ENCODE measurements at regions not wholly inside any gene's neighbourhood (a gene's known extent, or its start where the extent isn't known, plus 50 kb on each side); places are given as distances from the start of the nearest gene placed in this dataset.
"Not testable (repeated sequence)": the region's sequence is repeated elsewhere in the genome, so short reads cannot be mapped to it uniquely, and the experiment has no call there.

DNA sequence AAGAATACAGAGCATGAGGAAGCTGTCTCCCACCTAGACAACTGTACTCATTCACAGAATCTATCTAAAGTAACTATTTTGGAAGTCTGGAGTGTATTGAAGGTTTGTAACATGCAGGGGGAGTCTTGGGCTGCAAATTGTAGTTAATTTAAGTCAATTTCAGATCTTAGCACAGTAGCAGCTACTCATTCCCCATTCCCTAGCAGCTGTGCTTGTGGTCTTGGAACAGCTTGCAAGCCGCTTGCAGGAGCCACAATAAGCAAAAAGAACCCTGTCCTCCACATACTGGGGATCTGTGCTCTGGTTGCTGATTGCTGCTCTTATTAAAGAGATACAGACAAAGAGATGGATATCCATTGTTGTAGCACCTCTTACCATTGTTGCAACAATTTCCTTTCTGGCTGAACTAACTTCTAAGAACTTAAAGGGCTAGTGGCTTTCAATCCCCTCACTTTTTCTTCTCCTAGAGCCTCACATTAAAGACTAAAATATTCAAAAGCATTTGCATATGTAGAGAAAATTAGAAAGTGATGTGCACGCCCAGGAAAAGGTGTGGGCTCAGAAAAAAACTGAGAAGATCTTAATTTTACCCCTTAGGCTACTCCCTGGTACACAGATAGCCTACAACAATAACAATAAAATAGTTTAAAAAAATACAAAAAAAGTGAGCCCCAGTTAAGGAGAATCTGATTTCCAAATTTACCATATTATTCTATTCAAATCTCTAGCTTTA lies 1775.1 kb upstream of the PIK3C3 start:
- DNase-seq (ENCODE audit: low read depth in 2 of 2): no peak

DNA sequence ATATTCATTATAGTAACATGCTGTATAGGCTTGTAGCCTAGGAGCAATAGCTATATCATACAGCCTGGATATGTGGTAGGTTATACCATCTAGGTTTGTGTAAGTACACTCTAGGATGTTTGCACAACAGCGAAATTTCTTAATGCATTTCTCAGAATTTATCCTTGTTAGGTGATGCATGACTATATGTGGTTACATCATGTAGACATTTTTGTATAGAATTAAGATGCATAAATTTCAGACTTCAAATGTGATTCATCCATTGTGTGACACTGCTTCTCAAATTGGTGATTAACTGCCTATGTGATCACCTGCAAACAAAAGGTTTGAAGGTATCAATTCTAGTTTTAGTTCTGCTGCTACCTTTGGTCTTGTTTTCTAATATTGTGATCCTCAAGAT lies 1787.0 kb upstream of the PIK3C3 start:
- no peak for DNase-seq (ENCODE audit: low read depth in 2 of 2)

DNA sequence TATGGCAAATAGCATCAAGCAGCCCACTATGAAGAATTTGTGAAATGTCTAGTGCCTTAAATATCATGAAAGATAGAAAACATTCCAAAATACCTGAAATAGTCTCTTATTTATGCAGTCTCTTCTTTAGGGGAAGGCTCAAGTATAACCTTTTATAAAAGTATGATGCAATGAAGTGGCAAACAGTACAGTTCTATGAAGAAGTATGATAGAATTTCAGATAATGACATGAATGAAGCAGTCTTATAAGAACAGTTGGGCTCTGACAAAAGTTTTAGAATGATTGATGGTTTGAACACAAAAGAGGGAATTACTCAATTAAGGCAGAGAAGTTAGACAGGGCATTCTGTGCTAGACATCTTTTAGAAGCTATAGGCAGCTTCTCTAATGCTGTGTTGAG lies 1791.8 kb upstream of the PIK3C3 start:
- DNase-seq (ENCODE audit: low read depth in 2 of 2): no peak

DNA sequence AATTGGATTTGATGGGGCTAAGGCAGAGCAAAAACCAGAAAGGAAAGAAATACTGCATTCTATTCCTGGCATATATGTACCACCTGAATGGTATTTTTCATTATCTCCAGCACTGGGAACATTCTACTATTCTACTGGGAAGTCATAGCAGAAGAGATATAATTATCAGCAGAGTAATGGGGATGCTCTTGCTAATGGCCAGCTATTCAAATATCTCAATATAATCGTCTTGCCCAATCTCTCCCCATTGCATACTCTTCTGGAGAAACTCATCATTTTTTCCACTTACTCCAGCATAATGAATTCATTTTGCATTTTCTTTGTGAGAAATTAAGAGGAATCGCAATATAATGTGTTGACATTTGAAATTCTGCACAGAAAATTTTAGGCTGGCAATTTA lies 1794.7 kb upstream of the PIK3C3 start:
- DNase-seq (ENCODE audit: low read depth in 2 of 2): no peak

DNA sequence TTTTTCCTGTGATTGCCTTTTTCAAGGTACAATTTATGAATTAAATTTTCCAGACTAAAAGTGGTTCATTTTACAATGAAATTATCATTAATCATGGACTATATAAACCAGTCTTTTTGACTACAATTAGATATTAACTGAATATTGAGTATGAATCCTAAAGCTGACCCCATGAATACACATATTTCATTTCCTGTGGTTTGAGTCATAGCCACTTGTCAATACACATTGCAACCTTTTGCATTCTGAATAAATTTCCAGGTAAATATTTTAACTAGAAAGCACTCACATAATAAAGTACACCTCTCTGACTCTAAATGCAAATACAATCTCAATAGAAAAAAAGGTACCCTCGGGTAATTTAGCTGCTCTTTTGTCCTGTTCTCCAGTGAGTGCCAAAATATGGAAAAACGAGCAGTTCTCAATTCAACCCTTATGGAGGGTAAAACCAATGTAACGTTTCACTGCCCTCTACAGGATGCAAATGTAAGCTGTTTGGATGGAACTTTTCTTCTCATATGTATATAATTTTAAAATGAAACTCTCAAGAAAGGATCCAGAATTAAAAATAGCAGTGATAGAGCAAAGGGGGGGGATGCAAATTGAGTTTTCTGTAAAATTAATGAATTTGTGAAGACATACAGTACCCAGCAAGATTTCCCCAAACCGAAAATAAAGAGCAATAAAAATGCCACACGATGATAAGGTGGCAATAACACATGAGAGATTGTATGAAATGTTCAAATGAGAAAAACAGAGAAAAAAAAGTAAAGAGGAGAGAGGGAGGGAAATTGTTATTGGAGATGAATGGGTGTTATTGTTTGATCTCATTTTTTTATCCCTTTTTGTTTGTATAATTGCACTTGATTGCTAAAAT lies 1795.7 kb upstream of the PIK3C3 start:
- no peak for DNase-seq (ENCODE audit: low read depth in 2 of 2)

DNA sequence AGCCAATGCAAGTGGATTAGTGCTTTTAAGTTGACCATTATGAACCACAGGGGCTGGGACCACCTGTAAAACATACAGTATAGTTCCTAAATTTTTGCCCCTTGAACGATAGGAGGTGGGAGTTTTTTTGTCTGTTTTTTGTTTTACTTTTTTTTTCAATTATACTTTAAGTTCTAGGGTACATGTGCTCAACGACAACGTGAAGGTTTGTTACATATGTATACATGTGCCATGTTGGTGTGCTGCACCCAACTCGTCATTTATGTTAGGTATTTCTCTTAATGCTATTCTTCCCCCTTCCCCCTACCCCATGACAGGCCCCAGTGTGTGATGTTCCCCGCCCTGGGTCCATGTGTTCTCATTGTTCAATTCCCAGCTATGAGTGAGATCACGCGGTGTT lies 1797.9 kb upstream of the PIK3C3 start:
- DNase-seq (ENCODE audit: low read depth in 2 of 2): no peak

DNA sequence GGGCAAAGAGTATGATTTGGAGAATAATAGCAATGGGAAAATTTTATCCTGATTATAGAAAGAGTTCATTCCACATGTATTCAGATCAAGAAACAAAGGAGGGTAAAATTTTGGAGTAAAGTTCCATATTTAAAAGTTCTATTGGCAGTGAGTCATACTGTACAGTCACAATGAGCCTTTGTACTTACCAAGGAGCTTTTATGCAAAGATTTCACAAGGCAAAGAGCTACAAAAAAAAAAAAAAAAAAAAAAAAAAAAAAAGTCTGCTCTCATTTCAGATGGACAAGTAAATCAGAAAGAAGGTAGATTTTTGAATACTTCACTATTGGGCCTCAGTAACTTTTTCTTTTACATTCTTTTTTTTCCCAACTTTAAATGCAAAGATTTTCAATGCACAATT lies 1802.2 kb upstream of the PIK3C3 start:
- no peak for DNase-seq (ENCODE audit: low read depth in 2 of 2)

DNA sequence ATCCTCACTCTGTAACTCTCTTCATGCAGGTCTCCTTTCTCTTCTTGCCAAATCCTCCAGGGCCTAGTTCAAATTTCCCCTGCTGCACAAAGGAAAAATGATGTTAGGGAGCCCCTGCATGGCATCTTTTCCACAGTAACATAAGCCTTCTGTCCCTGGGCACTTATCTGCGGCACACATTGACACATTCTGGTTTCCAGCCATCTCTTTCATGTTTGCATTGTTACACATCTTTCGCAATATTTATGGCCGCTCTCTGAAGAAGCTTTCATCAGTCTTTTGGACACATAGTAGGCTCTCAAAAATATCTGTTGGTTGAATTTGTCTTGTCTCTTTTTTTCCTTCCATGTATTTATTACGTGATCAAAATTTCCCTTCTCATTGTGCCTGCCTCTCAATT lies 1806.1 kb upstream of the PIK3C3 start:
- DNase-seq (ENCODE audit: low read depth in 2 of 2): no peak

DNA sequence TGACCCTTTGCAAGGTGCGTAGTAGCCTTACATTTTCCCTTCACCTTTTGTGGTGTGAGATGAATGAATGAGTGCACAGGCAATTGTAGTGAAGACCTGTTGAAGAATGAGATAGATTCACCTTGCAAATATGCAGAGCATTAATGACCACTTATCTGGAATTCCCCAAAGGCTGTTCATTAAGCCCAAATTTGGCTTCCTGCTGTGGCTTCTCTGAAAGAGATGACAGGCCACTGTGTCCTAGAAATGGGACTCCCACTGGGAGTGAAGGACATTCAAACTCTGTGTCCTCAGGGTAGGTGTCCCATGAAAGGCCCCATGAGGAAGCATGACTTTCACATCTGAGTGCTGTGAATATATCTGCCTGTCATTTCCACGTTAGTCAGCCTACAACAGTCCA lies 1821.8 kb upstream of the PIK3C3 start:
- no peak for DNase-seq (ENCODE audit: low read depth in 2 of 2)

DNA sequence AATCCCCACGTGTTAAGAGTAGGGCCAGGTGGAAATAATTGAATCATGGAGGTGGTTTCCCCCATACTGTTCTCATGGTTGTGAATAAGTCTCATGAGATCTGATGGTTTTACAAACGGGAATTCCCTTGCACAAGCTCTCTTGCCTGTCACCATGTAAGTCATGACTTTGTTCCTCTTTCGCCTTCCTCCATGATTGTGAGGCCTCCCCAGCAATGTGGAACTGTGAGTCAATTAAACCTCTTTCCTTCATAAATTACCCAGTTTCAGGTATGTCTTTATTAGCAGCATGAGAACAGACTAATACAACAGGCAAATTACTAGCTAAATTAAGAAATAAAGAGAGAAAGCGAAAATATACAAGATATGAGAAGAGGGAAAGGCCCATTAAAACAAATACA lies 1822.6 kb upstream of the PIK3C3 start:
- not testable (repeated sequence) for DNase-seq (ENCODE audit: low read depth in 2 of 2)

DNA sequence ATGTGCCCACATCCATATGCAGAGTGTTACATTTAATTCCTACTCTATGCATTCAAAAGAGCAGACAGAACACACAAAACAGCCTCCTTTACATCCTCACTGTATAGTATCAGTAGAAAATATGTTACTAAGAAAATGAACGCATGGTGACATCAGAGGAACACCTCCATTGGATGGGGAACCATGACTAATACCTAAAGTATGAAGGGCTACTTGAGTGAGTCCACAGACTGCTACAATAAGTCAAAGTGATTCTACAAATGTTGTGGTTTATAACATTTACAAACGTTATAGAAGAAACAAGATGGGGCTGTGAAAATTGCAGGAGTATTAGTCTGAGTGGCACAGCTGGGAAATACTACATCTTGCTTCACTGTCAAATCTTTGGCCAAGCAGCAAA lies 1830.9 kb upstream of the PIK3C3 start:
- no peak for DNase-seq (ENCODE audit: low read depth in 2 of 2)

DNA sequence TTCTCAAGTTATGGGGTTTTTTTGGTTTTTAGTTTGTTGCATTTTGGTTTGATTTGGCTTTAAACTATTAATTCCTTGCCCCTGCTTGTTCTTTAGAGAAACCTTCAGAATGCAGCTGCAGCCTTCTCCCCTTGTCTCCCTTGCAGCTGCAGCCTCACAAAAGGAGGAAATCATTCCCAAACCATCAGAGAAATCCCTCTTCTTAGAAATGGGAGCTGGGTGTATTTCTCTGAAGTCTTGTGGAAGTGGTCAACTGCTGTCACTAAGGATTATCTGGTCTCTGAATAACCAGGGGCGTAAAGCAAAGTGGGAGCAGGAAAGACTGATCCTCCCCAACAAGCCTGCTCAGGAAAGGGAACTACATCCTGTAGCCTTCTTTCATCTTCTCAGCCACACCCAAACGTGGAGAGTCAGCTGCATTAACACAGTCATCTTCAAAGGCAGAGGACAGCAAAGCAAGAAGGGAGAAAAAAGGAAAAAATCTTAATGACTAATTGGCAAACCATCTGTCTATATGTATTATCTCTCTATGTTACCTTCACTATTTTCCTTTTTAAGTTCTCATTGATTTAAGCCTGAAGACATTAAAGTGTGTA lies 1834.1 kb upstream of the PIK3C3 start:
- no peak for DNase-seq (ENCODE audit: low read depth in 2 of 2)

DNA sequence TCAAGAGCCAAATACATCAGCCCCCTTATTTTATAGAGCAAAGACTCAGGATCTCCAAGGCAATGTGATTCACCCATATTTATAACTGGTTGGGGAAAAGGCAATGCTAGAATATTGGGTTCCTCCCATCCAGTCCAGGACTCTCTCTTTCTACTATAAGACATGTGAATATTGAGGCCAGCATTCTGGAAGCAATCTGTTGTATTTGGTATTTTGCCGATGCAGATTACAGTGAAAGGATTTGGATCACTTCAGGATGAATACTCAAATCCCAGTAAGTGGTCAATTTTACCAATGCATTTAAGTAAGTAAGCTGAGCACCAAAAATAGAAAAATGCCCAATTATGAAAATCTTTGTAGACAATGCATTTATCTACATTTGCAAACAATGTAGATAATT lies 1834.7 kb upstream of the PIK3C3 start:
- DNase-seq (ENCODE audit: low read depth in 2 of 2): no peak

DNA sequence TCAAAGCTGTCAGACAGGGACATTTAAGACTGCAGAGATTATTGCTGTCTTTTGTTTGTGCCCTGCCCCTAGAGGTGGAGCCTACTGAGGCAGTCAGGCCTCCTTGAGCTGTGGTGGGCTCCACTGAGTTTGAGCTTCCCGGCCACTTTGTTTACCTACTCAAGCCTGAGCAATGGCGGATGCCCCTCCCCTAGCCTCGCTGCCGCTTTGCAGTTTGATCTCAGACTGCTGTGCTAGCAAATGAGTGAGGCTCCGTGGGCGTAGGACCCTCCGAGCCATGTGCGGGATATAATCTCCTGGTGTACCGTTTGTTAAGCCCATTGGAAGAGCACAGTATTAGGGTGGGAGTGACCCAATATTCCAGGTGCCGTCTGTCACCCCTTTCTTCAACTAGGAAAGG lies 1835.5 kb upstream of the PIK3C3 start:
- not testable (repeated sequence) for DNase-seq (ENCODE audit: low read depth in 2 of 2)

DNA sequence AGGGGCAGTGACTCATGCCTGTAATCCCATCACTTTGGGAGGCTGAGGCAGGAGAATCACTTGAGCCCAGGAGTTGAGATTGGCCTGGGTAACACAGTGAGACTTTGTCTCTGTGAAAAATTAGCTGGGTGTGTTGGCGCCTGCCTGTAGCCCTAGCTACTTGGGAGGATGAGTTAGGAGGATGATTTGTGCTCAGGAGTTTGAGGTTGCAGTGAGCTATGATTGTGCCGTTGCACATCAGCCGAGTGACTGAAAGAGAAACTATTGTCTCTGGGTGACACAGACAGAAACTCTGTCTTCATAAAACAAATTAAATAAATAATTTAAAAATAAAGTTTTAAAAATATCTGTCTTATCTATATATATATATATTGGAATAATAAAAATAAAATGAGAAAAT lies 1844.6 kb upstream of the PIK3C3 start:
- DNase-seq (ENCODE audit: low read depth in 2 of 2): no peak

DNA sequence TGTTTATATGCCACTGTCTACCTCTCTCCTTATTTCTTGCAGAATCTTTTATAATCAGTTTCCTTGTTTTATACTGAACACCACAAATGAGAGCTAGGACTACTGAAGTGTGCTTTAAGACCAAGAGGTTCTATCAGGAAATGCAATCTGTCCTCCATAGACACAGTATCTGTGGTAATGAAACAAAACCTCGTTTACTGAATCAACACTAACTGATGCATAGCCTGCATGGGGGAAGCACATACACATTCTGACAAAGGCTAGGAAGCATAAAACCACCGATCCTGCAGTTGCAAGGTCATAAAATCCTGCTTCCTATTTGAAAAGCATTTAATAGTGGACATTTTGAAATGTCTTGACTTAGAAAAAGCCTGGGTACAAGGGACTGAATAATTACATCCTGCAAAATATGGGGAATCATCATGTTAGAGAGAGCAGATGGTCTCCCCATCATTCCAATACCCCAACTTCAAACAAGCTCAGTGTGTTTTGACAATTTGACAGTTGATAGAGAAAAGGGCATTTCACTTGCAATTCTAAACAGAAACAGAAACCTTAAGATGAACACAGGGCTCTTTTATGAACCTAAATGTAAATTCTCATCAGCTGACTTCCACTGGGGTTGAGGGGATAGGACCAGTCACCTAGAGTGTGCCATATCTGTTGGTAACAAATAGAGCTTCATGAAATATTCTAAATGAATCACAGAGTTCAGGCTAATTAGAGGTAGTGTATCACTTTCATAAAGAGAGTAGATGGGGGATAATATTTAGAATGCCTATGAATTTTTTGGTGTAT lies 1845.6 kb upstream of the PIK3C3 start:
- no peak for DNase-seq (ENCODE audit: low read depth in 2 of 2)

DNA sequence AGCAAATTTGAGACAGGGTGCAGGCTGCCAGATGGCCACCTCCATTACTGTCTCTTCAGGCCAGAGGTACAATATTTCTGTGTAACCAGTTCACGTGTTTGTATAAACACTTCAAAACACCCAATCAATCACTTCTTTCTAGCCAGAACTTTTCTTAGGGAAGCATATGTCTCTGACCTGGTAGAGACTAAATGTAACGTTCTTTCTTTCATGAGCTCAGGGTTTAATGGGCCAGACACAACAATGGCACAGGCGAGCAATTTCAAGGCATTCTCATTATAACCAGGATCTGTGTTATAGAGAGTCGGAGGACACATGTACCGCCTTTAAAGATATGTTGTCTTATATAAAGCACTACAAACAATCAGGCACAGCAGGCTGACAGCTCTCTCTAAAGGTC lies 1846.4 kb upstream of the PIK3C3 start:
- DNase-seq (ENCODE audit: low read depth in 2 of 2): no peak

DNA sequence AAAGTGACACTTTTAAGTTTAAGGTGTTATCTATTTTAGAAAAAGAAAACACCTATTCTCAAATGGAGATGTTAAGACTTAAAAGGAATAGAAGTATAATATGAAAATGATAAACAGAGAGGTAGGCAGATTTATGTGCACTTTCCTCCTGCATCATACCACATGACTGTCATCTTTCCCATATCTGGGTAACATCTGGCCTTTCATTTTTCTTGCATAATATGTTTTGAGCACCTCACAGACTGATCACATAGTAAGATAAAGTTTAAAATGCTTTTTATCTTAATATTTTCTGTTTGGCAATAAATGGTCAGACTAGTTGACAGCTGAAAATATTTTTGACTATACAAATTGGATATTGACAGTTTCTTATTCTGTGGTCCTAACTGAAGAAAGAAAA lies 1852.1 kb upstream of the PIK3C3 start:
- DNase-seq (ENCODE audit: low read depth in 2 of 2): no peak

DNA sequence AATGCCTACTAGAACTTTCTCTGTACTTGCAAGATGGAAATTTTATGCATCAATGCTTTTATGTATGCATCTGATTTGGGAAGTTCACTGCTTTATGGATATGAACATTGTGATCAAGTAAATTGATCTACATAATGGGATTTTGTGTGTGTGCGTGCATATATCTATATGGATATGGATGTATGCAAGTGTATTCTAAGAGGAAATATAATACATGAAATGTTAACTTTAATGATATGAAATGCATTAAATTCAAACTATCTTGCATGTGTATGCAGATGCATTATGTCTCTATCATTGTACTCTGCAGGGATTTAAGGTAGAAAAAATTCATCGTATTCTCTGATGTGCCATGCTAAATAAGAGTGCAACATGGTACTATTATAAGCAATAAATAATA lies 1855.4 kb upstream of the PIK3C3 start:
- no peak for DNase-seq (ENCODE audit: low read depth in 2 of 2)

DNA sequence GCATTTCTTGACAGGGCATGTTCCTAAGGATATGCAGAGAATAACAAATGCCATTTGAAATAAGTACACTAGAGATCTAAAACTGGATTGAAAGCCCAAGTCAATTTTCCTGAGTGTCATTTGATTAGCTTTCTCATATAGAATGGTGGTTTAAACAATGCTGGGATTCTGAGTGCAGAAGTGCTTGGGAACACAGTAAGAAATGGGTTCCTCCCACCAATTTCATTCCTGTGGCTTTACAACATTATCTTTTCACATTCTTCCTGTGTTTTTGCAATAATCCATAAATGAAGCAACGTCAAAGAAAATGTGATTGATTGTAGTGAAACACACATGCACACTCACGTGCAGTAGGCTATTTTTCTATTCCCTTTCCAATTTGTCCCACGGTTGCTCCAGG lies 1858.4 kb upstream of the PIK3C3 start:
- no peak for DNase-seq (ENCODE audit: low read depth in 2 of 2)

DNA sequence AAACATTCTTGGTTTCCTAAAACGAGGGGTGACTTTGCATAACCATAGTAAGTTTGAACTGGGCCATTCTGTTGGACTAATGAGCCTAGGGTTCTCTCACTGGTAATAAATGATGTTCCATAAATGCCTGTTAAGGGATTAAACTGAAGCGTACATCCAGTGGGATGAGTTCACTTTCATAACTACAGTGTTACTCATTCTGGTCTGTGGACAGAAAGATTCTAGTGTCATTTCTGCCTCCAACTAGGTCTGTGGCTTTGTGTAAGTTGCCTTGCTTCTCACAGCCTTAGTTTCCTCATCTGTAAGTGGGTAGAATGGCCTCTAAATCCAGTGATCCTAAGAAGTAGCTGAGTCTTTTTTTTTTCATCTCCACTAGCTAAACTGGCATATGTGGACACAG lies 1860.6 kb upstream of the PIK3C3 start:
- no peak for DNase-seq (ENCODE audit: low read depth in 2 of 2)

DNA sequence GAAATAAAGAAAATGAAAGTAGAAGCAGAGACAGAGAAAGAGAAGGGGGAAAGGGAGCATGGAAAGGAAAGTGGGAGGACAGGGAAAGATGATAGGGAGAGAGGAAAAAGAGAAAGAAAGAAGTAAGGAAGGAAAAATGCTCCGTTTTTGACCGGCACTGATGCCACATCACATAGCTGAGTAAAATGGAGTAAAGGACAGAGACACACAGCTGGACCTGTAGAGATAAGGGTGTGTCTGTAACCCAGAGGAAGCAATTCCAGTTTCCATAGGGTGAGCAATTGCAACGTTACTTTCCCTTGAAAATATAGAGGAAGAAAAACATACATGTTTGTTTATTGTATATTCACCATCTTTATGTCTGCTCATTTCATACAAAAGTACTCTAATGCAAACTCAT lies 1866.9 kb upstream of the PIK3C3 start:
- DNase-seq (ENCODE audit: low read depth in 2 of 2): no peak
